ENCODE measurements at regions not wholly inside any gene's neighbourhood (a gene's known extent, or its start where the extent isn't known, plus 50 kb on each side); places are given as distances from the start of the nearest gene placed in this dataset.

DNA sequence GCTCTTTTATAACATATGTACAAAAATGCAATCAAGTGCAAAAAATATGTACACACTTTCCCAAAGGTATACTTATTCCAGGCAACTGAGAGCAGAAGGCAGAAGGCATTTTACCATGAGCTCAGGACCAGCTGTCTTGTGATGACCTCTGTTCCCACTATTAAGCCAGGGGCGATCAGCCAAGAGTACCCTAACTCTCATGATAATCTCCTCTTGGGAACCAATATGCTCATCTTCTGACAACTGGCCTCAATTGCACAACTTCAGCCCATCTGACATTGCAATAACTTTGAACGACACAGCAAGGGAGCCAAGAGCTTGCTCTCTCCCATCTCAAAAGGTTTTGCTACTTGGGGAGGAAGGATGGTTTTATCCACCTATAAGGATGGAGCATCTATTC lies 471.9 kb downstream of the HS3ST3B1 start:
- H3K4me3 ChIP-seq (ENCODE audit: low read depth, low read length): no peak overlapping the region
- TF ChIP-seq, protein P1, sequence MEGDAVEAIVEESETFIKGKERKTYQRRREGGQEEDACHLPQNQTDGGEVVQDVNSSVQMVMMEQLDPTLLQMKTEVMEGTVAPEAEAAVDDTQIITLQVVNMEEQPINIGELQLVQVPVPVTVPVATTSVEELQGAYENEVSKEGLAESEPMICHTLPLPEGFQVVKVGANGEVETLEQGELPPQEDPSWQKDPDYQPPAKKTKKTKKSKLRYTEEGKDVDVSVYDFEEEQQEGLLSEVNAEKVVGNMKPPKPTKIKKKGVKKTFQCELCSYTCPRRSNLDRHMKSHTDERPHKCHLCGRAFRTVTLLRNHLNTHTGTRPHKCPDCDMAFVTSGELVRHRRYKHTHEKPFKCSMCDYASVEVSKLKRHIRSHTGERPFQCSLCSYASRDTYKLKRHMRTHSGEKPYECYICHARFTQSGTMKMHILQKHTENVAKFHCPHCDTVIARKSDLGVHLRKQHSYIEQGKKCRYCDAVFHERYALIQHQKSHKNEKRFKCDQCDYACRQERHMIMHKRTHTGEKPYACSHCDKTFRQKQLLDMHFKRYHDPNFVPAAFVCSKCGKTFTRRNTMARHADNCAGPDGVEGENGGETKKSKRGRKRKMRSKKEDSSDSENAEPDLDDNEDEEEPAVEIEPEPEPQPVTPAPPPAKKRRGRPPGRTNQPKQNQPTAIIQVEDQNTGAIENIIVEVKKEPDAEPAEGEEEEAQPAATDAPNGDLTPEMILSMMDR (IDR thresholded peaks at IDR 0.05; ENCODE audit: low read depth, low read length): no peak

DNA sequence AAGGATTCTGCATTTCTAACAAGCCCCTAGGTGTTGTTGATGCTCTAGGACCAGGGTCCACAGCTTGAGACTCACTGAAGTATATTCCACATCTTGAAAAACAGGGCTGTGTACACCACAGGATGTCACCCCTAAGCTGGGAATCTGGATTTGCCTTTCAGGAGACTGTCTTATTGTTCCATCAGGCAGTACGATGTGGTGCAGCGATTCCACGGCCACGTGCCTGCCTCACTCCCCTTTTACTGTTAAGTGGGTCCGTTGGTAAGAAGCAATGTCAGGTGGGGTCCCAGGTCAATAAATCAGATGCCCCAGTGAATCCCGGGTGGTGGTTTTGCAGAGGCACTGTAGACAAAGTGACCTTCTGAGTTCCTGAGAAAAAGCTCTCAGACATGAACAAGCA lies 470.7 kb downstream of the HS3ST3B1 start:
- no peak overlapping the region for H3K4me3 ChIP-seq (ENCODE audit: low read depth, low read length)
- TF ChIP-seq, protein P1 (IDR thresholded peaks at IDR 0.05; ENCODE audit: low read depth, low read length): no peak

DNA sequence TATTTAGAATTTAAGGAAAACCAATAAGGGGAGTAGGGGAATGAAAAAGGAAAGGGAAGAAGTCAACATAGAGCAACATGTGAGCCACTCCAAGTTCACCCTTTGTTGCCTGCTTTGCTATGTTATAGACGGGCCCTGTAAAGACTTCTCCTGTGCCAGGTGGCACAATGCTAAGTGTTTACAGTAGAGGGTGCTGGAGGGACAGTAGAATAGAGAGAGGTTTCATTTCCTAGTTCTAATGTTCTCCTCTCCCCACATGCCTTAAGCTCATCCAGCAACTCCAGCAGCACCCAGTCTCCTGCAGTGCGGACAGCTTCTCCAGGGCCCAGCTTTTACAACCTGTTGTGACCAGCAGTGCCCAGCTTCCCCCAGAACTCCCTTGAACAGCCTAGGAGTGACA lies 468.0 kb downstream of the HS3ST3B1 start:
- TF ChIP-seq, protein P1 (IDR thresholded peaks at IDR 0.05; ENCODE audit: low read depth, low read length): 0 out of 2 replicates have a peak, but pooled peaks have one; percentile 5
- H3K4me3 ChIP-seq (ENCODE audit: low read depth, low read length): no peak overlapping the region

DNA sequence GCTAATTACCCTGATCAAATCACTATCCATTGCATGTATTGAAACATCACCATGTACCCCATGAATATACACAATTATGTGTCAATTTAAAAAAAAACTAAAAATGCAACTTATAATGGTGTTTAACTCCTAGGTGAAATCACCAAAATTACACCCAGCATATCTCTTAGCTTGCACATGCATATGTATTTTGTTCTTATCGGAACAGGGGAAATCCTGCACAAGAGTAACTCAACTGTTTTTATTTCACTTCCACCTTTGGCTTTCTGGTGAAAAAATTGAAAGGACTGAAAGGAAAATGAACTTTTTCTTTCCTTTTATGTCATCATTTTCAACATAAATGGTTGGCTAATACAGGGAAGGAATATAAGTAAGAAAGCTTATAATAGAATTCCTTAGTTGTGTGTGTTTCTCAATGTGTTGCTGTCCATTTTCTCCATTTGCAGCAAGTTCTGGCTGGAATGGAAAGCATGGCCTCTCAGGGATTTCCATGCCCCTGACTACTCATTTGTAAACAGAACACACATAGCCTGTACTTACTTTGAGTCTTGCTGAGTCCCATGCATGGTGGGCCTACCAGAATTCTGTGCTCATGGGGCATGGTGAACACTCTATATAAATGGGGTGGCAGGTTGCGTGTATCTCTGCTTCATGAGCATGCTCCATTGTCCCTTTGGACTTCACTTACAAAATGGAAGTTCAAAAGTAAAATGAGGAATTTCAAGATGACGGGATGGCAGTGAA lies 462.0 kb downstream of the HS3ST3B1 start:
- no peak overlapping the region for H3K4me3 ChIP-seq (ENCODE audit: low read depth, low read length)
- TF ChIP-seq, protein P1 (IDR thresholded peaks at IDR 0.05; ENCODE audit: low read depth, low read length): no peak

DNA sequence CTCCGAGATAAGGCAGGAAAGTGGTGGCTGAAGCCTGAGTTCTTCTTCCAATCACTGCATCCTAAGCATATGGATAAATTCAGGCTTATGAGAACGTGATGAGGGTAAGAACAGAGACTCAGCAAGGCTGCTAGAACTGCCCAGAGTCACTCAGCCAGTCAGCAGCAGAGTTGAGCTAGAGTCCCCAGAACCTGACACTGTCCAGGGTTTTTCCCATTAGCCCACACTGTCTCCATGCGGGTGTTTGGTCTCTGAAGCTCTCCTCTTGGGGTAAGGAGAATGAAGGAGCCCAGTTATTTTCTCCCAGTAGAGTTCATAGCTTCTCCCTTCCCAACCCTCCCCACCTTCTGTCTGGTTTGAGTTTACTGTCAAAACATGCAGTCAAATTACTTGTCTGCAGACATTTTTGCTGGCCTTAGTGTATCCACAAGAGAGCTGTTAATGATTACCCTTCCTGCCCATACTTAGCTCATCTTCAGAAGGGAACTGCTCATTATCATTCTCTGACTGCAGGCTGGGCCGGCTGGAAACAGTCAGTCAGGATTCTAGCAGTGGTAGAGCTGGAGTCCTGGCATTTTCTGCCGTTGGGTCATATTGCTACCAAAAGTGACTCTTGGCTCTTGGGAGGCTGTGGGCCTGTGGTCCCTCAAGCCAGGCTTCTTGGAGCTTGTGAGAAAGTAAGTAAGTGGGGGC lies 460.0 kb downstream of the HS3ST3B1 start:
- no peak overlapping the region for H3K4me3 ChIP-seq (ENCODE audit: low read depth, low read length)
- TF ChIP-seq, protein P1 (IDR thresholded peaks at IDR 0.05; ENCODE audit: low read depth, low read length): no peak

DNA sequence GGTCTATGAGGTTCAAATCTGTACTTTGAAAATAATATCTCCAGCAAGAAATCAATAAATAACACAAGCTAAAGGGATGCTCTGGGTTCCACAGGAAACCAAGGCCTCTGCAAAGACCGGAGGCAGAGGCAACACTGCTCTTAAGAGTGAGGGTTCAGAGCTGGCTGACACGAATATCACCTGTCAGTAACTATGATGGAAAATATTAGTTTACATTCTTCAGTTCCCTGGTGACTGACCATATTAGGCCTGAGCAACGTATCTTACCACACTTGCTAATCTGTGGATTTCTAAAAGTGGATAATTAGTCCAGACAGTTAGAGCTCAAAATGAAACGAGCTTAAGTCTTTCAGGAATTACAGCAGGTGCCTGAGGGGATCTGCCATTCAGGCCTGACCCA lies 459.3 kb downstream of the HS3ST3B1 start:
- TF ChIP-seq, protein P1 (IDR thresholded peaks at IDR 0.05; ENCODE audit: low read depth, low read length): no peak
- H3K4me3 ChIP-seq (ENCODE audit: low read depth, low read length): no peak overlapping the region

DNA sequence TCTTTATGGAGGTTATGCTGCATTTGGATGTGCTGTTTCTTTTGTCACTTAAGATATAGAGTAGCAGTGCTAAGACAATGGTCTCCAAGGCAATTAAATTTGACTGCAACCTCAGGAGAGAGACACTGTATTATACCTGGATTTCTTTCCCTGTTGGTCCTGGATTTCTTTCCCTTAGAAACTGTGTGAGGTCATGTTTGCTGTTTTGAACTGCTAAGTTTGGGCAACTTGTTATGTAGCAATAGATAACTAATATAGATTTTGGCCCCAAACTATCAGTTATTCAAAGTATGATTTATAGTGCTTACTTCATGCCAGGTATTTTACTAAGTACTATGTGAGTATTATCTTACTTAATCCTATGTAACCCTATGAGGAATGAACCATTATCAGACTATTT lies 458.4 kb downstream of the HS3ST3B1 start:
- TF ChIP-seq, protein P1 (IDR thresholded peaks at IDR 0.05; ENCODE audit: low read depth, low read length): no peak
- no peak overlapping the region for H3K4me3 ChIP-seq (ENCODE audit: low read depth, low read length)
